ENCODE measurements at regions not wholly inside any gene's neighbourhood (a gene's known extent, or its start where the extent isn't known, plus 50 kb on each side); places are given as distances from the start of the nearest gene placed in this dataset.

- TF ChIP-seq SIN3A (IDR thresholded peaks at IDR 0.05; ENCODE audit: borderline replicate concordance, insufficient read depth, low read length) (no peak), TAF1 (IDR thresholded peaks at IDR 0.05; ENCODE audit: borderline replicate concordance, insufficient read depth, low read length) (no peak)
Measured at GRCh38 chr16:5715155-5715554, 617.6 kb upstream of the EEF2KMT start.
